ENCODE measurements at regions not wholly inside any gene's neighbourhood (a gene's known extent, or its start where the extent isn't known, plus 50 kb on each side); places are given as distances from the start of the nearest gene placed in this dataset.

GRCh38 chr9:82621447-82621846 is 441.5 kb downstream of the RASEF start:
- no peak for TF ChIP-seq CTCF (IDR thresholded peaks at IDR 0.05; ENCODE audit: control extremely low read depth, extremely low read depth)
- Histone ChIP-seq H3K4me3 (no peak overlapping the region), H3K27me3 (ENCODE audit: control insufficient read depth in 3 of 3, insufficient read depth in 3 of 3, low read length in 2 of 3) (no peaks in the 10 kb centered on the region), H3K4me1 (ENCODE audit: control insufficient read depth in 5 of 5, insufficient read depth in 5 of 5, low read length in 5 of 5) (peaks cover 0 to 2% (median 0%) of the 10 kb centered on the region in 5 donors), H3K9ac (ENCODE audit: insufficient read depth in 1 of 2, low read length in 2 of 2) (no peak overlapping the region), H3K27ac (ENCODE audit: low read depth in 1 of 2, low read length in 1 of 2) (no peak overlapping the region), H3K36me3 (ENCODE audit: control insufficient read depth in 4 of 4, insufficient read depth in 4 of 4, low read length in 4 of 4) (no peaks in the 10 kb centered on the region), H3K9me3 (ENCODE audit: control insufficient read depth in 4 of 4, insufficient read depth in 3 of 4, low read length in 3 of 4) (peaks cover 0 to 2% (median 0%) of the 10 kb centered on the region in 4 donors)
- no peak for DNase-seq
- ATAC-seq (ENCODE audit: insufficient read depth, low FRiP score), result no peak
- WGBS, 2 donors, result 87 to 88% methylated on average over 1 of the region's 1 CpG

- DNase-seq (no peak), ATAC-seq (ENCODE audit: insufficient read depth, low FRiP score) (no peak)
- no peak overlapping the region for H3K4me3 ChIP-seq
- H3K9ac ChIP-seq (ENCODE audit: insufficient read depth in 1 of 2, low read length in 2 of 2), result no peak overlapping the region
- H3K27me3 ChIP-seq (ENCODE audit: control insufficient read depth in 3 of 3, insufficient read depth in 3 of 3, low read length in 2 of 3), result no peaks in the 10 kb centered on the region
- H3K4me1 ChIP-seq (ENCODE audit: control insufficient read depth in 5 of 5, insufficient read depth in 5 of 5, low read length in 5 of 5), result no peaks in the 10 kb centered on the region
- H3K27ac ChIP-seq (ENCODE audit: low read depth in 1 of 2, low read length in 1 of 2), result no peak overlapping the region
- TF ChIP-seq CTCF (IDR thresholded peaks at IDR 0.05; ENCODE audit: control extremely low read depth, extremely low read depth), result no peak
- peaks cover 0 to 13% (median 8%) of the 10 kb centered on the region in 4 donors for H3K9me3 ChIP-seq (ENCODE audit: control insufficient read depth in 4 of 4, insufficient read depth in 3 of 4, low read length in 3 of 4)
- no peaks in the 10 kb centered on the region for H3K36me3 ChIP-seq (ENCODE audit: control insufficient read depth in 4 of 4, insufficient read depth in 4 of 4, low read length in 4 of 4)
- WGBS, 2 donors, result 86 to 91% methylated on average over 3 of the region's 3 CpGs
These were observed 425.6 kb downstream of the RASEF start for GRCh38 chr9:82637368-82637767.

- H3K4me1 ChIP-seq (ENCODE audit: control insufficient read depth in 5 of 5, insufficient read depth in 5 of 5, low read length in 5 of 5), result no peaks in the 10 kb centered on the region
- H3K9me3 ChIP-seq (ENCODE audit: control insufficient read depth in 4 of 4, insufficient read depth in 3 of 4, low read length in 3 of 4), result peaks cover 0 to 3% (median 0%) of the 10 kb centered on the region in 4 donors
- no peak overlapping the region for H3K27ac ChIP-seq (ENCODE audit: low read depth in 1 of 2, low read length in 1 of 2)
- no peak for DNase-seq
- H3K27me3 ChIP-seq (ENCODE audit: control insufficient read depth in 3 of 3, insufficient read depth in 3 of 3, low read length in 2 of 3), result no peaks in the 10 kb centered on the region
- 73 to 83% methylated on average over 2 of the region's 2 CpGs for WGBS, 2 donors
- H3K9ac ChIP-seq (ENCODE audit: insufficient read depth in 1 of 2, low read length in 2 of 2), result no peak overlapping the region
- no peak for TF ChIP-seq CTCF (IDR thresholded peaks at IDR 0.05; ENCODE audit: control extremely low read depth, extremely low read depth)
- no peak for ATAC-seq (ENCODE audit: insufficient read depth, low FRiP score)
- H3K36me3 ChIP-seq (ENCODE audit: control insufficient read depth in 4 of 4, insufficient read depth in 4 of 4, low read length in 4 of 4), result no peaks in the 10 kb centered on the region
- H3K4me3 ChIP-seq, result no peak overlapping the region
These were observed 417.3 kb downstream of the RASEF start for GRCh38 chr9:82645600-82645999.

- Histone ChIP-seq H3K4me3 (no peak overlapping the region), H3K9ac (ENCODE audit: insufficient read depth in 1 of 2, low read length in 2 of 2) (no peak overlapping the region), H3K36me3 (ENCODE audit: control insufficient read depth in 4 of 4, insufficient read depth in 4 of 4, low read length in 4 of 4) (no peaks in the 10 kb centered on the region), H3K27me3 (ENCODE audit: control insufficient read depth in 3 of 3, insufficient read depth in 3 of 3, low read length in 2 of 3) (no peaks in the 10 kb centered on the region), H3K27ac (ENCODE audit: low read depth in 1 of 2, low read length in 1 of 2) (no peak overlapping the region), H3K4me1 (ENCODE audit: control insufficient read depth in 5 of 5, insufficient read depth in 5 of 5, low read length in 5 of 5) (no peaks in the 10 kb centered on the region), H3K9me3 (ENCODE audit: control insufficient read depth in 4 of 4, insufficient read depth in 3 of 4, low read length in 3 of 4) (peaks cover 0 to 6% (median 3%) of the 10 kb centered on the region in 4 donors)
- TF ChIP-seq CTCF (IDR thresholded peaks at IDR 0.05; ENCODE audit: control extremely low read depth, extremely low read depth), result no peak
- ATAC-seq (ENCODE audit: insufficient read depth, low FRiP score), result no peak
- WGBS, 2 donors, result 83 to 91% methylated on average over 3 of the region's 3 CpGs
- no peak for DNase-seq
These were observed 412.6 kb downstream of the RASEF start for GRCh38 chr9:82650368-82650767.

Data from lung (tissue), 11 donors.